GM12872 (cell line): ENCODE measurements at regions not wholly inside any gene's neighbourhood (a gene's known extent, or its start where the extent isn't known, plus 50 kb on each side); places are given as distances from the start of the nearest gene placed in this dataset.

Source experiments
- CTCF ChIP-seq: IDR thresholded peaks from 3 replicates; pipeline ENCODE4 v1.5.1; 2011; ENCODE audit warnings: low read depth, mild to moderate bottlenecking, low read length, moderate library complexity; ENCODE audit not compliant: insufficient read depth

GRCh38 chr5:91977579-91977978, 594.5 kb upstream of the ARRDC3 start:
- TF ChIP-seq CTCF = no peak

- TF ChIP-seq CTCF = no peak
These were observed 593.3 kb upstream of the ARRDC3 start for GRCh38 chr5:91976451-91976850.

GRCh38 chr5:91963166-91963565, 580.0 kb upstream of the ARRDC3 start:
- no peak for TF ChIP-seq CTCF

GRCh38 chr5:91957666-91958065, 574.5 kb upstream of the ARRDC3 start:
- no peak for TF ChIP-seq CTCF

- TF ChIP-seq CTCF = no peak
These were observed 573.6 kb upstream of the ARRDC3 start for GRCh38 chr5:91956738-91957137.

- no peak for TF ChIP-seq CTCF
These were observed 572.5 kb upstream of the ARRDC3 start for GRCh38 chr5:91955610-91956009.

- no peak for TF ChIP-seq CTCF
These were observed 571.0 kb upstream of the ARRDC3 start for GRCh38 chr5:91954136-91954535.

GRCh38 chr5:91950328-91950727, 567.2 kb upstream of the ARRDC3 start:
- no peak for TF ChIP-seq CTCF
